Muscle layer of colon (tissue), 2 donors: ENCODE measurements at regions not wholly inside any gene's neighbourhood (a gene's known extent, or its start where the extent isn't known, plus 50 kb on each side); places are given as distances from the start of the nearest gene placed in this dataset.

Experiments
- H3K27ac ChIP-seq: one replicate; pipeline ENCODE4 v1.7.0; 2013; ENCODE audit warnings: low read depth, mild to moderate bottlenecking, low read length, moderate library complexity
- H3K27me3 ChIP-seq, 2 donors: one replicate each; pipeline ENCODE4 v1.7.0; 2013; ENCODE audit warnings: low read length in 2 of 2, mild to moderate bottlenecking in 2 of 2; ENCODE audit not compliant: insufficient read depth in 2 of 2, control insufficient read depth in 1 of 2
- H3K36me3 ChIP-seq: one replicate; pipeline ENCODE4 v1.7.0; 2013; ENCODE audit warnings: mild to moderate bottlenecking, low read length; ENCODE audit not compliant: insufficient read depth
- H3K4me1 ChIP-seq: one replicate; pipeline ENCODE4 v1.7.0; 2013; ENCODE audit warnings: mild to moderate bottlenecking, low read length; ENCODE audit not compliant: insufficient read depth
- H3K4me3 ChIP-seq, 2 donors: one replicate each; pipeline ENCODE4 v1.7.0; 2013; ENCODE audit warnings: low read length in 2 of 2, low read depth in 1 of 2, mild to moderate bottlenecking in 1 of 2, moderate library complexity in 1 of 2
- H3K9ac ChIP-seq: one replicate; pipeline ENCODE4 v1.7.0; 2013; ENCODE audit warnings: low read length
- H3K9me3 ChIP-seq: one replicate; pipeline ENCODE4 v1.7.0; 2013; ENCODE audit warnings: mild to moderate bottlenecking, low read length
- donor health status: abdominal sarcoma.
- donor health status: Adenocarcinoma of cecum.

DNA sequence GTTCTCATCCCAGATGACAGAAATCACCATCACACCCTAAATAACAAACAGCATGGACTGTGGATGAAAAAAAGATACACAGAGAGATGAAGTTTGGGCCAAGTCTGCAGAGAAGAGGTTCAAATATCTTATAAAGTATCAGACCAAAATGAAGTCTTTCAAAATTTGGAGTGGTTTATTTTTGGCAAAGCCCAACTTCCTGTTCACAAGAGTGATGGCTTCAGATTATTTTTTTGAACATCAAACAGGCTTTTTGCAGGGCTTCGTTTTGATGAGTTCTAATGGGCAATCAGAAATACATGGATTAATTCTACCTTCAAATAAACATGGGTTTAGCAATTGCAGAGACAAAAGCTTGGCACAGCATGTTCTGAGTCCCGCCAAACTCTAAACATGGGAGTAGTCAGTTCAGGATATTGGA, 378.2 kb upstream of the RPS23 start:
- Histone ChIP-seq H3K36me3 (no peaks in the 10 kb centered on the region), H3K9ac (no peak overlapping the region), H3K4me1 (no peaks in the 10 kb centered on the region), H3K9me3 (no peaks in the 10 kb centered on the region), H3K4me3 (no peak overlapping the region), H3K27me3 (no peaks in the 10 kb centered on the region), H3K27ac (no peak overlapping the region)

DNA sequence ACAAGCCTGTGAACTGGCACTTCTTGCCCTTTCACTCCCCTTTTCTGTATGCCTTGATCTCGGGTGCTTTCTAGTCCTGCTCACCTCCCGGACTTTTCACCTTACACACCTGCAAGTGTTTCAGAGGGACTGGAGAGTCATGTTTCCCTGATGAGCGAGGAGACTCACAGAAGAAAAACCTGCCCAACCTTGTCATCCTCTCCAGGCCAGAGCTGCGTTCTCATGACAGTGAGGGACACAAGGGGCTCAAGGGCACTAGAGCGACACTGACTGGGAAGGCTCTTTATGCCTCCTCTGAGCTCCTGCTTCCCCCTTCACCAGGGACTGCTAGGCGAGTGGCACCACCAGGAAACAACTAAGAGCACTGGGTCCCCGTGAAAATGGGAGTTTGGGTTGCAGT, 376.9 kb upstream of the RPS23 start:
- no peak overlapping the region for H3K4me3 ChIP-seq
- H3K4me1 ChIP-seq: no peaks in the 10 kb centered on the region
- no peak overlapping the region for H3K9ac ChIP-seq
- no peaks in the 10 kb centered on the region for H3K27me3 ChIP-seq
- H3K36me3 ChIP-seq: no peaks in the 10 kb centered on the region
- no peak overlapping the region for H3K27ac ChIP-seq
- no peaks in the 10 kb centered on the region for H3K9me3 ChIP-seq

DNA sequence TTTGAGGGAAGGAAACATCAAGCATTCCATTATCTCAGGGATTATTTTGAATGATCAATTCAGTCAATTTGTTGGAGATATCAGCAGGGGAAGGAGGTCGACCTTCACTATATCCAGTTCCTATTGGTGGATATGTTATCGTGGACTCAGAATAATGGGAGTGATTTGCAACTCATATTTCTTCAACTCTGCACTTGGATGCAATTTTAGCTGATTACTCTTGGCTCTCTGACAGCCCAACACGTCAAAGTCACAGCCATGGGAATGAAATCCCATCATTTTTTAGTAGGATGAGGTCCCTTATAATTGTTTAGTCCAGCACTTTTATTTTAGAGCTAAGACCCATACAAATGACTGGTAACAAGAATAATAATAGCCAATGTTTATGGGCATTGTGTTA, 371.8 kb upstream of the RPS23 start:
- Histone ChIP-seq H3K27me3 (no peaks in the 10 kb centered on the region), H3K4me3 (no peak overlapping the region), H3K4me1 (no peaks in the 10 kb centered on the region), H3K36me3 (no peaks in the 10 kb centered on the region), H3K9me3 (no peaks in the 10 kb centered on the region), H3K9ac (no peak overlapping the region), H3K27ac (no peak overlapping the region)

GRCh38 chr5:82644766-82645165, 366.6 kb upstream of the RPS23 start:
- Histone ChIP-seq H3K4me3 (no peak overlapping the region), H3K27me3 (no peaks in the 10 kb centered on the region), H3K4me1 (peaks cover 4% of the 10 kb centered on the region), H3K27ac (no peak overlapping the region), H3K9me3 (no peaks in the 10 kb centered on the region), H3K9ac (no peak overlapping the region), H3K36me3 (no peaks in the 10 kb centered on the region)

GRCh38 chr5:82644229-82644628, 366.1 kb upstream of the RPS23 start:
- no peak overlapping the region for H3K4me3 ChIP-seq
- H3K27me3 ChIP-seq: no peaks in the 10 kb centered on the region
- H3K4me1 ChIP-seq: peaks cover 7% of the 10 kb centered on the region
- no peak overlapping the region for H3K9ac ChIP-seq
- no peak overlapping the region for H3K27ac ChIP-seq
- no peaks in the 10 kb centered on the region for H3K36me3 ChIP-seq
- H3K9me3 ChIP-seq: no peaks in the 10 kb centered on the region

DNA sequence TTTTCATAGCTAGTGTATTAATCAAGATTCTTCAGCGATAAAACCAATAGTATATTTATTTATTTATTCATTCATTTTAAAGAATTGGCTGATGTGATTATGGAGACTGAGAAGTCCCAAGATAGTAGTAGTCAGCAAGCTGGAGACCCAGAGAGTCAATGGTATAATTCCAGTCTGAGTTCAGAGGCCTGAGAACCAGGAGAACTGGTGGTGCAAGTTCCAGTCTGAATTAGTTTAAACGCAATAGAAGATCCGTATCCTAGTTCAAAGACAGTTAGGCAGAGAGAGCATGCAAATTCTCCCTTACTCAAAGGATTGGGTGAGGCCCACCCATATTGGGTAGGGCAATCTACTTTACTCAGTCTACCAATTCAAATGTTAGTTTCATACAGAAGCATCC, 364.2 kb upstream of the RPS23 start:
- Histone ChIP-seq H3K4me1 (peaks cover 12% of the 10 kb centered on the region), H3K9ac (no peak overlapping the region), H3K4me3 (no peak overlapping the region), H3K27me3 (no peaks in the 10 kb centered on the region), H3K9me3 (no peaks in the 10 kb centered on the region), H3K27ac (no peak overlapping the region), H3K36me3 (no peaks in the 10 kb centered on the region)

DNA sequence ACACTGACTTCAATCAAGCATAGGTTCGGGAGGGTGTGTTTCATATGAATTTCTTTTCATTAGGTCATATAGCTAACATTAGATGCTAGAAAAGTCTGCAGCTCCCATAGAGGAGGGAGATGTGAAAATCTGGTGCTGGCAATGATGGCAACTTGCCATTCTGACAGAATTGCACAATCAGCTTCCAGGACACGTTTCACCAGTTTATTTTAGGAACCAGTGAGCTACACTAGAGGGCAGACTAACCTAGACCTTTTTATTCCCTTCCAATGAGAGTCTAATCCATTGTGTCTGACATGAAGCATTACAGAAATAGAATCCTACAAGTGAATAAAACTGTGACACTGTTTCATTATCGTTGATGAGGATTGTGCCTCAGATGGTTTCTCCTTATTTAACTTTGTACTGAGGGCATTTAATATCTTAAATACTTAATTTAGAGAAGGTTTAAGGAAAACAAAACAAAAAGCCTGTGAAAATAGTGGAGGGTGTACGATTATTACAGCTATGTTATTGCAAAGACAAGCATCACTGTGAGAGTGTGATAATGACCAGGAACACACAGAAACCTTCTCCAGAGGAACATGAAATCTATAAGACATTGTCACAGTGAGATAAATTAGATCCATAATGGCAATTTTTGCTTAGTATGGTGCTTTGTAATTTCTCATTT, 363.3 kb upstream of the RPS23 start:
- Histone ChIP-seq H3K9me3 (no peaks in the 10 kb centered on the region), H3K4me3 (no peak overlapping the region), H3K36me3 (no peaks in the 10 kb centered on the region), H3K9ac (no peak overlapping the region), H3K27me3 (no peaks in the 10 kb centered on the region), H3K27ac (no peak overlapping the region), H3K4me1 (peaks cover 12% of the 10 kb centered on the region)

GRCh38 chr5:82640916-82641315, 362.8 kb upstream of the RPS23 start:
- Histone ChIP-seq H3K27ac (no peak overlapping the region), H3K36me3 (no peaks in the 10 kb centered on the region), H3K4me3 (no peak overlapping the region), H3K9ac (no peak overlapping the region), H3K4me1 (peaks cover 12% of the 10 kb centered on the region), H3K9me3 (no peaks in the 10 kb centered on the region), H3K27me3 (no peaks in the 10 kb centered on the region)

DNA sequence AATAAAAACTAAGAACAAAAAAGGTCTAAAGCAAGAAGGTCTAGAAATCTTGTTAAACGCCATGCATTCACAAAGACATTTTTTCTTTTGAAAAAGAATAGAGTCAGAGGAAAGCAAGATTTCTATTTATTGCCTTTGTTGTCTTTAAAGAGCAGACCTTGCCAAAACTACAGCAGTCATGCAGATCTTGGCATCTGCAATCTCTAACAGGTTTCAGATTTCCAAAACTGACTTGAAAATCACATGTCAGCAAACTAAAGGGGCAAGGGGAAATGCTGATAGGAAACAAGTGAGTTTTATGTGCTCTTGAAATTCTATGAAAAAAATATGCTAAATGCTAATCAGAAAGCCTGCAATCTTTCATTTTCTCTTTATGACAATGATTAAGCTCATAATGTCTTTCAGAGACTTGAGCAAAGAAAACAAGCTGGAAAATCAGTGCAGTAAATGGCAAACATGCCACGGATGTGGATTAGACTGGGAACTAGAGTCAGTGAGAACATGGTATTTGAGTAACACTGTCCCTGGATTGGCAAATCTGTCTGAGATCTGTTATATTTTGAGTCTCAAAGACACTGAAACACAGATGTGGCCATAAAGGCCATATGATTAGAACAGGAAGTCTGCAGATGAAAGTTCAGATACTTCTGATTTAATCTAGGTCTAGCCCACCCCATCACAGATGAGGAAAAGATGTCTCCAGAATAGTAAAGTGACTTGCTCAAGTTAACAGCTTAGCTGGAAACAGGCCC, 361.4 kb upstream of the RPS23 start:
- Histone ChIP-seq H3K36me3 (no peaks in the 10 kb centered on the region), H3K27me3 (no peaks in the 10 kb centered on the region), H3K9ac (no peak overlapping the region), H3K9me3 (no peaks in the 10 kb centered on the region), H3K4me3 (no peak overlapping the region), H3K27ac (no peak overlapping the region), H3K4me1 (peaks cover 12% of the 10 kb centered on the region)

GRCh38 chr5:82636591-82636990, 358.4 kb upstream of the RPS23 start:
- Histone ChIP-seq H3K36me3 (no peaks in the 10 kb centered on the region), H3K9ac (no peak overlapping the region), H3K4me1 (peaks cover 9% of the 10 kb centered on the region), H3K27ac (no peak overlapping the region), H3K27me3 (no peaks in the 10 kb centered on the region), H3K4me3 (no peak overlapping the region), H3K9me3 (no peaks in the 10 kb centered on the region)

DNA sequence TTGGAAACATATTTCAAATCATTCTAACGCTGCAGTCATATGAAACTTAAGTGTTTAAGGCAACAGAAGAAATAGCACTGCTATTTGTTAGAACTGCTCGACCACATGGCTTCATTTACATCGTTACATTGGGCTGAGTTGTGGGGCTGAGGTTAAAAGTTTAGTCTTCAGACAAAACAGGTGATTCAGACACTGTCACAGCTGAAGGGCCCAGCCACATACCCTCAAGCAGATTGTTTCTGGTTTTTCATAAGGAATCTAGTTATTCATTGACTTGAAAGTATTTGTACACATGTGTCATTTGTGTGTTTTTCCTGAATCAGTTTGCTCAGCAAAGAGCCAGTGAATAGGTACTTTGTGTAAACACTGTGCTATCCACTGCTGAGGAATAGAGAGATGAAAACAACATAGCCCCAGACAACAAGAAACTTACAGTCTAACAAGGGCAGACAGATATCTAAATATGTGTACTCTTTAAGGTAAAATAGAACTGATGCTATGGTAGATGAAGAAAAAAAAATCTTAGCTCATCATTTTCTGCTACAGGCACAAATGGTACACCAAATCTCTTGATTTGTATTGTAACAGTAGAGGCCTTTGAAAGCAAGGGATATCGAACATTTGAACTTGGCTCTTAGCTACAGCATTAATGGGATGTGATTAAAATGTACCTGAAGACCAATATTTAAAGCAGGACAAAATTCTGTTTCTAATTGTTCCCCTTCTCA, 357.6 kb upstream of the RPS23 start:
- H3K36me3 ChIP-seq: no peaks in the 10 kb centered on the region
- H3K9ac ChIP-seq: no peak overlapping the region
- H3K4me1 ChIP-seq: peaks cover 8% of the 10 kb centered on the region
- no peak overlapping the region for H3K4me3 ChIP-seq
- no peaks in the 10 kb centered on the region for H3K9me3 ChIP-seq
- no peak overlapping the region for H3K27ac ChIP-seq
- H3K27me3 ChIP-seq: no peaks in the 10 kb centered on the region
